PC-3 (cell line): ENCODE measurements at regions not wholly inside any gene's neighbourhood (a gene's known extent, or its start where the extent isn't known, plus 50 kb on each side); places are given as distances from the start of the nearest gene placed in this dataset.

ENCODE experiments used
- EZH2 ChIP-seq: fragments of 300-600 bp; sonication (generic); IDR thresholded peaks from one replicate; pipeline ENCODE4 v1.6.1; 2017; ENCODE audit warnings: antibody characterized with exemption, mild to moderate bottlenecking, low read length; ENCODE audit not compliant: unreplicated experiment
- EZH2phosphoT487 ChIP-seq: fragments of 300-600 bp; sonication (generic); IDR thresholded peaks from 2 replicates; pipeline ENCODE4 v1.6.1; 2018; ENCODE audit warnings: mild to moderate bottlenecking, antibody characterized with exemption, low read length, borderline replicate concordance
- TF ChIP-seq, protein P1 (sequence below): fragments of 300-600 bp; sonication (generic); conservative IDR thresholded peaks from 2 replicates; pipeline ENCODE4 v1.5.1; 2017; ENCODE audit warnings: antibody characterized with exemption, low read depth, mild to moderate bottlenecking, low read length

DNA sequence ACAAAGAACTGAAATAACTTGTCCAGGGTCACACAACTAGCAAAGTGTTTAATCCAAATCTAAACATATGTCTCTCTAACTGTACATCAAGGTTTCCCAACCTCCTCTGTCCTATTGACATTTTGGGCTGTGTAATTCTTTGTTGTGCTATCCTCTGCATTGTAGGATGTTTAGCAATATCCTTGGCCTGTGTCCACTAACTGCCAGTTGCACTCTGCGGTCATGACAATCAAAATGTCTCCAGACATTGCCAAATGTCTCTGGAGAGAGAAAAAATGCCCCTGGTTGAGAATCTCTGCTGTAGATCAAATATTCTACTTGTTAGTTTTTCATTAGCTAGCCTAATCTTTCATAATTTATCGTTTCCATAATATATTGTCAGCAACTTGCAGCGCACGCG lies 353.4 kb upstream of the NEGR1 start:
- TF ChIP-seq, protein P1, sequence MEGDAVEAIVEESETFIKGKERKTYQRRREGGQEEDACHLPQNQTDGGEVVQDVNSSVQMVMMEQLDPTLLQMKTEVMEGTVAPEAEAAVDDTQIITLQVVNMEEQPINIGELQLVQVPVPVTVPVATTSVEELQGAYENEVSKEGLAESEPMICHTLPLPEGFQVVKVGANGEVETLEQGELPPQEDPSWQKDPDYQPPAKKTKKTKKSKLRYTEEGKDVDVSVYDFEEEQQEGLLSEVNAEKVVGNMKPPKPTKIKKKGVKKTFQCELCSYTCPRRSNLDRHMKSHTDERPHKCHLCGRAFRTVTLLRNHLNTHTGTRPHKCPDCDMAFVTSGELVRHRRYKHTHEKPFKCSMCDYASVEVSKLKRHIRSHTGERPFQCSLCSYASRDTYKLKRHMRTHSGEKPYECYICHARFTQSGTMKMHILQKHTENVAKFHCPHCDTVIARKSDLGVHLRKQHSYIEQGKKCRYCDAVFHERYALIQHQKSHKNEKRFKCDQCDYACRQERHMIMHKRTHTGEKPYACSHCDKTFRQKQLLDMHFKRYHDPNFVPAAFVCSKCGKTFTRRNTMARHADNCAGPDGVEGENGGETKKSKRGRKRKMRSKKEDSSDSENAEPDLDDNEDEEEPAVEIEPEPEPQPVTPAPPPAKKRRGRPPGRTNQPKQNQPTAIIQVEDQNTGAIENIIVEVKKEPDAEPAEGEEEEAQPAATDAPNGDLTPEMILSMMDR: no peak
- TF ChIP-seq EZH2 (no peak), EZH2phosphoT487 (no peak)
